PFSK-1 (cell line): ENCODE measurements at regions not wholly inside any gene's neighbourhood (a gene's known extent, or its start where the extent isn't known, plus 50 kb on each side); places are given as distances from the start of the nearest gene placed in this dataset.

Source experiments
- TAF1 ChIP-seq: IDR thresholded peaks from 2 replicates; pipeline ENCODE4 v1.6.1; 2012; ENCODE audit warnings: low read length, control low read depth, borderline replicate concordance; ENCODE audit not compliant: insufficient read depth
- TF ChIP-seq, protein P1 (sequence below), 2 experiments: IDR thresholded peaks; 2 replicates each; pipeline versions ENCODE4 v1.6.1 to v1.8.0; 2011 to 2012; ENCODE audit warnings: low read depth in 2 of 2, low read length in 2 of 2, control low read depth in 1 of 2, inconsistent platforms in 1 of 2, mild to moderate bottlenecking in 1 of 2, moderate library complexity in 1 of 2; ENCODE audit not compliant: insufficient read depth in 1 of 2

- TF ChIP-seq, protein P1, sequence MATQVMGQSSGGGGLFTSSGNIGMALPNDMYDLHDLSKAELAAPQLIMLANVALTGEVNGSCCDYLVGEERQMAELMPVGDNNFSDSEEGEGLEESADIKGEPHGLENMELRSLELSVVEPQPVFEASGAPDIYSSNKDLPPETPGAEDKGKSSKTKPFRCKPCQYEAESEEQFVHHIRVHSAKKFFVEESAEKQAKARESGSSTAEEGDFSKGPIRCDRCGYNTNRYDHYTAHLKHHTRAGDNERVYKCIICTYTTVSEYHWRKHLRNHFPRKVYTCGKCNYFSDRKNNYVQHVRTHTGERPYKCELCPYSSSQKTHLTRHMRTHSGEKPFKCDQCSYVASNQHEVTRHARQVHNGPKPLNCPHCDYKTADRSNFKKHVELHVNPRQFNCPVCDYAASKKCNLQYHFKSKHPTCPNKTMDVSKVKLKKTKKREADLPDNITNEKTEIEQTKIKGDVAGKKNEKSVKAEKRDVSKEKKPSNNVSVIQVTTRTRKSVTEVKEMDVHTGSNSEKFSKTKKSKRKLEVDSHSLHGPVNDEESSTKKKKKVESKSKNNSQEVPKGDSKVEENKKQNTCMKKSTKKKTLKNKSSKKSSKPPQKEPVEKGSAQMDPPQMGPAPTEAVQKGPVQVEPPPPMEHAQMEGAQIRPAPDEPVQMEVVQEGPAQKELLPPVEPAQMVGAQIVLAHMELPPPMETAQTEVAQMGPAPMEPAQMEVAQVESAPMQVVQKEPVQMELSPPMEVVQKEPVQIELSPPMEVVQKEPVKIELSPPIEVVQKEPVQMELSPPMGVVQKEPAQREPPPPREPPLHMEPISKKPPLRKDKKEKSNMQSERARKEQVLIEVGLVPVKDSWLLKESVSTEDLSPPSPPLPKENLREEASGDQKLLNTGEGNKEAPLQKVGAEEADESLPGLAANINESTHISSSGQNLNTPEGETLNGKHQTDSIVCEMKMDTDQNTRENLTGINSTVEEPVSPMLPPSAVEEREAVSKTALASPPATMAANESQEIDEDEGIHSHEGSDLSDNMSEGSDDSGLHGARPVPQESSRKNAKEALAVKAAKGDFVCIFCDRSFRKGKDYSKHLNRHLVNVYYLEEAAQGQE (IDR thresholded peaks at IDR 0.05; ENCODE audit: insufficient read depth in 1 of 2, low read depth in 2 of 2, low read length in 2 of 2) = no peak
- no peak for TF ChIP-seq TAF1
These were observed 692.9 kb downstream of the GBE1 start for GRCh38 chr3:81068546-81068945.
